Amniotic stem cell (primary cell): ENCODE measurements at regions not wholly inside any gene's neighbourhood (a gene's known extent, or its start where the extent isn't known, plus 50 kb on each side); places are given as distances from the start of the nearest gene placed in this dataset.

ENCODE experiments used
- DNase-seq: peaks from one replicate; lab custom pipeline; 2025; lab: John Stamatoyannopoulos, UW

GRCh38 chr12:87160848-87161601 lies 868.2 kb downstream of the C12orf50 start:
- DNase-seq: peak; percentile 29

GRCh38 chr12:87157791-87158190 lies 871.4 kb downstream of the C12orf50 start:
- DNase-seq: peak; percentile 85

- DNase-seq: no peak
Measured at GRCh38 chr12:87155621-87156020, 873.6 kb downstream of the C12orf50 start.

GRCh38 chr12:87152841-87153528 lies 876.2 kb downstream of the C12orf50 start:
- DNase-seq: no peak

- DNase-seq: no peak
Measured at GRCh38 chr12:87152075-87152474, 877.1 kb downstream of the C12orf50 start.

- no peak for DNase-seq
Measured at GRCh38 chr12:87150969-87151662, 878.1 kb downstream of the C12orf50 start.

GRCh38 chr12:87142342-87142741 lies 886.2 kb upstream of the MGAT4C start:
- no peak for DNase-seq

GRCh38 chr12:87141091-87141490 lies 884.9 kb upstream of the MGAT4C start:
- DNase-seq: no peak

- no peak for DNase-seq
Measured at GRCh38 chr12:87140262-87140661, 884.1 kb upstream of the MGAT4C start.

GRCh38 chr12:87137220-87137619 lies 881.0 kb upstream of the MGAT4C start:
- DNase-seq: no peak

- DNase-seq: no peak
Measured at GRCh38 chr12:87136330-87136976, 880.3 kb upstream of the MGAT4C start.

- no peak for DNase-seq
Measured at GRCh38 chr12:87127272-87127671, 871.1 kb upstream of the MGAT4C start.

GRCh38 chr12:87121896-87122295 lies 865.7 kb upstream of the MGAT4C start:
- DNase-seq: no peak

GRCh38 chr12:87120440-87120839 lies 864.2 kb upstream of the MGAT4C start:
- no peak for DNase-seq

- DNase-seq: no peak
Measured at GRCh38 chr12:87119713-87120112, 863.5 kb upstream of the MGAT4C start.

- DNase-seq: no peak
Measured at GRCh38 chr12:87117526-87117925, 861.3 kb upstream of the MGAT4C start.

- DNase-seq: no peak
Measured at GRCh38 chr12:87116780-87117179, 860.6 kb upstream of the MGAT4C start.

- no peak for DNase-seq
Measured at GRCh38 chr12:87112571-87113345, 856.6 kb upstream of the MGAT4C start.

GRCh38 chr12:87107766-87108165 lies 851.6 kb upstream of the MGAT4C start:
- no peak for DNase-seq

GRCh38 chr12:87107270-87107669 lies 851.1 kb upstream of the MGAT4C start:
- no peak for DNase-seq

- DNase-seq: no peak
Measured at GRCh38 chr12:87096082-87096585, 839.9 kb upstream of the MGAT4C start.
